A673 (cell line): ENCODE measurements at regions not wholly inside any gene's neighbourhood (a gene's known extent, or its start where the extent isn't known, plus 50 kb on each side); places are given as distances from the start of the nearest gene placed in this dataset.

Experiments
- EZH2 ChIP-seq: fragments of 200-600 bp; sonication (generic); IDR thresholded peaks from 2 replicates; pipeline ENCODE4 v1.6.1; 2017; ENCODE audit warnings: borderline replicate concordance, low read depth, mild to moderate bottlenecking, mixed read lengths, antibody characterized with exemption, low read length; ENCODE audit not compliant: poor library complexity, severe bottlenecking
- TF ChIP-seq, protein P1 (sequence below): fragments of 300-800, 200-600 bp; sonication (generic); conservative IDR thresholded peaks from 2 replicates; pipeline ENCODE4 v1.5.1; 2017; ENCODE audit warnings: low read depth, mild to moderate bottlenecking, antibody characterized with exemption, low read length, moderate library complexity, mixed read lengths

DNA sequence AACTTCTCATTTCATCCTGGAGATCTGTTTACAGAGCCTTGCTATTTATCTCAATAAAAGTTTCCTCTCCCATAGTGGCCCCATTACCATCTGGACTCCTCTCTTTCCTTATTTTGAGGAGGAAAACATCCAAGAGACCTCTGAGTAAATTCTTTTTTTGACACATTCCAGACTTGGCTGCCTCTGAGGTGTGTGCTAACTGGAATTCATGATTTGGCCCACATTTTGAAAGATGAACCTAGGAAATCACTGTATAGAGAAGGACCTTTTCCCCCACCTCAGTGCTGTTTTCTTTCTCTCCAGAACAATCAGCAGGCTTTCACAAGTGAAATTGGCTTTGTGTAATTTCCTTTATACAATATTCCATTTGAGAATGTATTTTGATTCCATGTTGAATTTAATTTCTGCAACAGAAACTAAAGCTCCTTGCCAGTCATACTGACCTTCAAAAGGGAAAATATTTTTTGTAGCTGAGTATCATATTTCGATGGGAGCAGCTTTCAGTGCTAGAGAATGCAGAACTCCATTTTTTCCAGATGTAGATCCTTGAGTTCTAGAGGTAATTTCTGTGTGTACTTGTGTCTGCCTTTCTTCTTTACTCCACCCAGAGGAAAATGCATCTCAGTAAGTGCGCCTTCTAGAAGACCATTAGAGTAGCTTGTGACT lies 244.9 kb upstream of the RGS6 start:
- TF ChIP-seq, protein P1, sequence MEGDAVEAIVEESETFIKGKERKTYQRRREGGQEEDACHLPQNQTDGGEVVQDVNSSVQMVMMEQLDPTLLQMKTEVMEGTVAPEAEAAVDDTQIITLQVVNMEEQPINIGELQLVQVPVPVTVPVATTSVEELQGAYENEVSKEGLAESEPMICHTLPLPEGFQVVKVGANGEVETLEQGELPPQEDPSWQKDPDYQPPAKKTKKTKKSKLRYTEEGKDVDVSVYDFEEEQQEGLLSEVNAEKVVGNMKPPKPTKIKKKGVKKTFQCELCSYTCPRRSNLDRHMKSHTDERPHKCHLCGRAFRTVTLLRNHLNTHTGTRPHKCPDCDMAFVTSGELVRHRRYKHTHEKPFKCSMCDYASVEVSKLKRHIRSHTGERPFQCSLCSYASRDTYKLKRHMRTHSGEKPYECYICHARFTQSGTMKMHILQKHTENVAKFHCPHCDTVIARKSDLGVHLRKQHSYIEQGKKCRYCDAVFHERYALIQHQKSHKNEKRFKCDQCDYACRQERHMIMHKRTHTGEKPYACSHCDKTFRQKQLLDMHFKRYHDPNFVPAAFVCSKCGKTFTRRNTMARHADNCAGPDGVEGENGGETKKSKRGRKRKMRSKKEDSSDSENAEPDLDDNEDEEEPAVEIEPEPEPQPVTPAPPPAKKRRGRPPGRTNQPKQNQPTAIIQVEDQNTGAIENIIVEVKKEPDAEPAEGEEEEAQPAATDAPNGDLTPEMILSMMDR = no peak
- TF ChIP-seq EZH2 = no peak
